Upper lobe of left lung (tissue), 6 donors: ENCODE measurements at regions not wholly inside any gene's neighbourhood (a gene's known extent, or its start where the extent isn't known, plus 50 kb on each side); places are given as distances from the start of the nearest gene placed in this dataset.

Experiments used
- ATAC-seq, 2 donors: fragments of 200-7000 bp; cut with Tn5 transposase; one replicate each; pipeline ENCODE4 v1.9.1; 2022; ENCODE audit warnings: mild to moderate bottlenecking in 2 of 2, moderate library complexity in 2 of 2; ENCODE audit not compliant: low FRiP score in 2 of 2
- DNase-seq, 2 donors: peaks; one replicate each; pipeline ENCODE4 v3.0.0-alpha.2; 2019 to 2020
- H3K27ac ChIP-seq, 4 donors: fragments of 200-600 bp; sonication (generic); one replicate each; pipeline ENCODE4 v1.5.1; 2016 to 2019
- H3K27me3 ChIP-seq, 4 donors: fragments of 200-600 bp; sonication (generic); one replicate each; pipeline ENCODE4 v1.5.1; 2017 to 2019
- H3K36me3 ChIP-seq, 4 donors: fragments of 200-600 bp; sonication (generic); one replicate each; pipeline ENCODE4 v1.5.1; 2016 to 2019
- H3K4me1 ChIP-seq, 4 donors: fragments of 200-600 bp; sonication (generic); one replicate each; pipeline ENCODE4 v1.5.1; 2018 to 2019
- H3K4me3 ChIP-seq, 4 donors: fragments of 200-600 bp; sonication (generic); one replicate each; pipeline ENCODE4 v1.5.1; 2017 to 2019; ENCODE audit warnings: mild to moderate bottlenecking in 2 of 4, moderate library complexity in 1 of 4
- H3K9me3 ChIP-seq, 4 donors: fragments of 200-600 bp; sonication (generic); one replicate each; pipeline ENCODE4 v1.5.1; 2018 to 2019
- EP300 ChIP-seq, 4 donors: sonication (generic); formaldehyde crosslinking; IDR thresholded peaks; one replicate each; pipeline ENCODE4 v1.5.1; 2017; ENCODE audit warnings: antibody characterized with exemption in 4 of 4, control low read depth in 2 of 4
- POLR2A ChIP-seq, 4 donors: fragments of 450-650 bp; IDR thresholded peaks; one replicate each; pipeline ENCODE4 v1.5.1; 2016 to 2017; ENCODE audit warnings: antibody characterized with exemption in 4 of 4, mild to moderate bottlenecking in 2 of 4
- POLR2AphosphoS5 ChIP-seq, 2 donors: sonication (generic); formaldehyde crosslinking; IDR thresholded peaks; one replicate each; pipeline ENCODE4 v1.5.1; 2017; ENCODE audit warnings: antibody characterized with exemption in 2 of 2
- WGBS, 2 donors: methylation state at CpG; one replicate each; pipeline ENCODE4 v1.1.5; 2017 to 2018; 5-methylcytosine and 5-hydroxymethylcytosine counted together
- TF ChIP-seq, protein P1 (sequence below), 6 experiments: fragments of 450-650 bp in 4 of 6; fragments of 200-600 bp in 2 of 6; sonication (generic) in 2 of 6; IDR thresholded peaks; one replicate each; pipeline ENCODE4 v1.5.1; 2016 to 2019; ENCODE audit warnings: antibody characterized with exemption in 6 of 6
- donor health status: DM: no; HTN: no; CAD: no; lungs with moderate emphysema.
- donor health status: DM: no; HTN: yes; CAD: no; lungs with severe emphysema.

- TF ChIP-seq EP300 (IDR thresholded peaks at IDR 0.05) (no peak), POLR2A (IDR thresholded peaks at IDR 0.05) (no peak)
- TF ChIP-seq, protein P1, sequence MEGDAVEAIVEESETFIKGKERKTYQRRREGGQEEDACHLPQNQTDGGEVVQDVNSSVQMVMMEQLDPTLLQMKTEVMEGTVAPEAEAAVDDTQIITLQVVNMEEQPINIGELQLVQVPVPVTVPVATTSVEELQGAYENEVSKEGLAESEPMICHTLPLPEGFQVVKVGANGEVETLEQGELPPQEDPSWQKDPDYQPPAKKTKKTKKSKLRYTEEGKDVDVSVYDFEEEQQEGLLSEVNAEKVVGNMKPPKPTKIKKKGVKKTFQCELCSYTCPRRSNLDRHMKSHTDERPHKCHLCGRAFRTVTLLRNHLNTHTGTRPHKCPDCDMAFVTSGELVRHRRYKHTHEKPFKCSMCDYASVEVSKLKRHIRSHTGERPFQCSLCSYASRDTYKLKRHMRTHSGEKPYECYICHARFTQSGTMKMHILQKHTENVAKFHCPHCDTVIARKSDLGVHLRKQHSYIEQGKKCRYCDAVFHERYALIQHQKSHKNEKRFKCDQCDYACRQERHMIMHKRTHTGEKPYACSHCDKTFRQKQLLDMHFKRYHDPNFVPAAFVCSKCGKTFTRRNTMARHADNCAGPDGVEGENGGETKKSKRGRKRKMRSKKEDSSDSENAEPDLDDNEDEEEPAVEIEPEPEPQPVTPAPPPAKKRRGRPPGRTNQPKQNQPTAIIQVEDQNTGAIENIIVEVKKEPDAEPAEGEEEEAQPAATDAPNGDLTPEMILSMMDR (IDR thresholded peaks at IDR 0.05): no peak
- WGBS, 2 donors: 68 to 81% methylated on average over 6 of the region's 6 CpGs
- Histone ChIP-seq H3K27me3 (no peaks in the 10 kb centered on the region), H3K9me3 (no peaks in the 10 kb centered on the region), H3K4me3 (no peak overlapping the region), H3K4me1 (peaks cover 19 to 34% (median 25%) of the 10 kb centered on the region in 4 donors), H3K27ac (no peak overlapping the region), H3K36me3 (no peaks in the 10 kb centered on the region)
- no peak for DNase-seq
- ATAC-seq: no peak
These were observed 52.5 kb upstream of the DHX40 start for GRCh38 chr17:59512844-59513385.

GRCh38 chr17:59513934-59514841 lies 51.2 kb upstream of the DHX40 start:
- Histone ChIP-seq H3K27me3 (no peaks in the 10 kb centered on the region), H3K9me3 (no peaks in the 10 kb centered on the region), H3K4me1 (peaks cover 19 to 34% (median 25%) of the 10 kb centered on the region in 4 donors), H3K27ac (peak overlapping the region; percentile 18 to 53 (median 26)), H3K4me3 (no peak overlapping the region), H3K36me3 (no peaks in the 10 kb centered on the region)
- ATAC-seq: peak; percentile 69 to 78
- TF ChIP-seq POLR2A (IDR thresholded peaks at IDR 0.05) (no peak), POLR2AphosphoS5 (IDR thresholded peaks at IDR 0.05) (no peak), EP300 (IDR thresholded peaks at IDR 0.05) (no peak)
- TF ChIP-seq, protein P1 (IDR thresholded peaks at IDR 0.05): no peak
- 30 to 33% methylated on average over 8 of the region's 8 CpGs for WGBS, 2 donors
- DNase-seq: peak in 1 of 2 donors; percentile 93
